HCT116 (cell line): ENCODE measurements at regions not wholly inside any gene's neighbourhood (a gene's known extent, or its start where the extent isn't known, plus 50 kb on each side); places are given as distances from the start of the nearest gene placed in this dataset.

Source experiments
- ATAC-seq: fragments of 200-7000 bp; cut with Tn5 transposase; 2 replicates; pipeline ENCODE4 v1.9.1; 2020; ENCODE audit warnings: mild to moderate bottlenecking, moderate library complexity
- BruUV-seq: library from RNA; stranded (reverse); fragments of 400-500 nt; replicated peaks from 2 replicates; lab custom pipeline; 2021; lab: Mats Ljungman, UMichigan
- CTCF ChIA-PET: fragments of 300-600 bp; sonication (Branson Sonifier 250); formaldehyde crosslinking; loops from one replicate; lab custom pipeline; 2021; ENCODE audit warnings: antibody characterized with exemption; lab: Charles Lee
- POLR2A ChIA-PET: fragments of 300-600, 350-600 bp; sonication (Branson Sonifier 250); formaldehyde crosslinking; loops from one replicate; lab custom pipeline; 2021; ENCODE audit warnings: antibody characterized with exemption; lab: Charles Lee
- RAD21 ChIA-PET, 2 experiments: fragments of 300-600 bp; sonication (Branson Sonifier 250); formaldehyde crosslinking; loops; one replicate each; lab custom pipeline; 2023; ENCODE audit warnings: low total read pairs in 2 of 2; ENCODE audit not compliant: uncharacterized antibody in 2 of 2, unreplicated experiment in 2 of 2, low non-redundant PET in 1 of 2; lab: Charles Lee
- DNase-seq: peaks from one replicate; pipeline ENCODE4 v3.0.0-alpha.2; 2010; ENCODE audit warnings: low read depth, low spot score
- H2AFZ ChIP-seq: fragments of 200-600 bp; shearing (Covaris generic), sonication (generic); 2 replicates; pipeline ENCODE4 v1.6.1; 2017; ENCODE audit warnings: low read depth, mixed run types, mixed read lengths, antibody characterized with exemption, low read length; ENCODE audit not compliant: poor library complexity, severe bottlenecking
- H3K27ac ChIP-seq: 2 replicates; pipeline ENCODE4 v1.5.1; 2012; ENCODE audit warnings: low read depth, low read length
- H3K27me3 ChIP-seq: fragments of 200-600 bp; sonication (generic); 2 replicates; pipeline ENCODE4 v1.6.1; 2016; ENCODE audit warnings: mixed run types, low read length, mixed read lengths; ENCODE audit not compliant: insufficient read depth
- H3K36me3 ChIP-seq, 2 experiments: fragments of 200-500 bp in 1 of 2; fragments of 200-600 bp in 1 of 2; sonication (Bioruptor generic) in 1 of 2; sonication (generic) in 1 of 2; 2 replicates each; pipeline versions ENCODE4 v1.5.1 to v1.6.1; 2014 to 2016; ENCODE audit warnings: low read length in 2 of 2, inconsistent platforms in 1 of 2, mixed read lengths in 1 of 2, mixed run types in 1 of 2; ENCODE audit not compliant: insufficient read depth in 2 of 2, control insufficient read depth in 1 of 2
- H3K4me1 ChIP-seq, 2 experiments: fragments of 200-600 bp in 1 of 2; sonication (generic) in 1 of 2; 2 replicates each; pipeline versions ENCODE4 v1.5.1 to v1.6.1; 2012 to 2017; ENCODE audit warnings: low read length in 2 of 2, inconsistent platforms in 1 of 2, mild to moderate bottlenecking in 1 of 2, mixed read lengths in 1 of 2, mixed run types in 1 of 2, moderate library complexity in 1 of 2; ENCODE audit not compliant: insufficient read depth in 2 of 2, control insufficient read depth in 1 of 2
- H3K4me2 ChIP-seq: fragments of 200-600 bp; sonication (generic); 2 replicates; pipeline ENCODE4 v1.6.1; 2017; ENCODE audit warnings: mixed run types, low read length, mixed read lengths
- H3K4me3 ChIP-seq, 2 experiments: fragments of 200-600 bp in 1 of 2; sonication (generic) in 1 of 2; replicated peaks in 1 of 2; 2 replicates each; pipeline ENCODE4 v1.5.1; 2011 to 2016; ENCODE audit warnings: low read length in 2 of 2, control low read depth in 1 of 2, low read depth in 1 of 2, mild to moderate bottlenecking in 1 of 2, mixed read lengths in 1 of 2, mixed run types in 1 of 2
- H3K79me2 ChIP-seq: fragments of 200-600 bp; sonication (generic); 2 replicates; pipeline ENCODE4 v1.6.1; 2017; ENCODE audit warnings: mild to moderate bottlenecking, mixed run types, low read length, moderate library complexity, mixed read lengths; ENCODE audit not compliant: insufficient read depth
- H3K9ac ChIP-seq: fragments of 200-600 bp; sonication (generic); 2 replicates; pipeline ENCODE4 v1.6.1; 2016; ENCODE audit warnings: low read length, mixed read lengths
- H3K9me2 ChIP-seq: fragments of 200-600 bp; sonication (generic), shearing (Covaris generic); 2 replicates; pipeline ENCODE4 v1.6.1; 2017; ENCODE audit warnings: mixed run types, mild to moderate bottlenecking, moderate library complexity; ENCODE audit not compliant: insufficient read depth
- H3K9me3 ChIP-seq, 2 experiments: fragments of 200-500 bp in 1 of 2; fragments of 200-600 bp in 1 of 2; sonication (Bioruptor generic) in 1 of 2; sonication (generic) in 1 of 2; 2 replicates each; pipeline ENCODE4 v1.6.1; 2014 to 2017; ENCODE audit warnings: low read length in 2 of 2, mixed read lengths in 2 of 2, inconsistent platforms in 1 of 2, low read depth in 1 of 2, mild to moderate bottlenecking in 1 of 2, mixed run types in 1 of 2, moderate library complexity in 1 of 2; ENCODE audit not compliant: control insufficient read depth in 1 of 2, insufficient read depth in 1 of 2
- H4K20me1 ChIP-seq: fragments of 200-600 bp; sonication (generic), shearing (Covaris generic); 2 replicates; pipeline ENCODE4 v1.6.1; 2017; ENCODE audit warnings: mixed run types, mild to moderate bottlenecking, moderate library complexity; ENCODE audit not compliant: insufficient read depth
- CEBPB ChIP-seq: IDR thresholded peaks from 2 replicates; pipeline ENCODE4 v1.6.1; 2012; ENCODE audit warnings: low read depth
- ELF1 ChIP-seq: IDR thresholded peaks from 2 replicates; pipeline ENCODE4 v1.6.1; 2012; ENCODE audit warnings: low read depth, borderline replicate concordance
- FOSL1 ChIP-seq: IDR thresholded peaks from 2 replicates; pipeline ENCODE4 v1.6.1; 2012; ENCODE audit warnings: low read depth
- MAX ChIP-seq: IDR thresholded peaks from 2 replicates; pipeline ENCODE4 v1.6.1; 2012
- POLR2AphosphoS5 ChIP-seq: IDR thresholded peaks from 2 replicates; pipeline ENCODE4 v1.6.1; 2011; ENCODE audit warnings: mild to moderate bottlenecking, low read depth, low read length, moderate library complexity
- SP1 ChIP-seq: IDR thresholded peaks from 2 replicates; pipeline ENCODE4 v1.6.1; 2012; ENCODE audit warnings: low read depth
- ZNF274 ChIP-seq: fragments of 200-500 bp; sonication (Bioruptor generic); IDR thresholded peaks from 2 replicates; pipeline ENCODE4 v1.6.1; 2014; ENCODE audit warnings: mild to moderate bottlenecking, low read depth, low read length, inconsistent platforms
- intact Hi-C: fragments of 100-400 bp; cut with micrococcal nuclease; formaldehyde crosslinking; loops from 2 replicates; pipeline ENCODE4 v1.10.0; 2022

GRCh38 chr14:98896449-98896848 is 375.5 kb downstream of the BCL11B start:
- peaks cover 27% of the 10 kb centered on the region for H3K27me3 ChIP-seq
- H3K9me3 ChIP-seq, result no peaks in the 10 kb centered on the region
- H3K4me1 ChIP-seq, result no peaks in the 10 kb centered on the region
- no peaks in the 10 kb centered on the region for H4K20me1 ChIP-seq
- no peak overlapping the region for H3K9ac ChIP-seq
- no peaks in the 10 kb centered on the region for H3K36me3 ChIP-seq
- no peak overlapping the region for H3K4me3 ChIP-seq
- H3K4me2 ChIP-seq, result no peak overlapping the region
- POLR2A ChIA-PET, result no interaction called here
- RAD21 ChIA-PET, result no interaction called here
- ATAC-seq (no peak), DNase-seq (no peak)
- no TSS peak for BruUV-seq
- no peak overlapping the region for H3K27ac ChIP-seq
- no peak overlapping the region for H2AFZ ChIP-seq
- intact Hi-C loops, result no loop called here
- CTCF ChIA-PET, result no interaction called here
- H3K9me2 ChIP-seq, result no peaks in the 10 kb centered on the region
- TF ChIP-seq ELF1 (no peak), FOSL1 (no peak), MAX (no peak), ZNF274 (no peak)
- H3K79me2 ChIP-seq, result no peaks in the 10 kb centered on the region

DNA sequence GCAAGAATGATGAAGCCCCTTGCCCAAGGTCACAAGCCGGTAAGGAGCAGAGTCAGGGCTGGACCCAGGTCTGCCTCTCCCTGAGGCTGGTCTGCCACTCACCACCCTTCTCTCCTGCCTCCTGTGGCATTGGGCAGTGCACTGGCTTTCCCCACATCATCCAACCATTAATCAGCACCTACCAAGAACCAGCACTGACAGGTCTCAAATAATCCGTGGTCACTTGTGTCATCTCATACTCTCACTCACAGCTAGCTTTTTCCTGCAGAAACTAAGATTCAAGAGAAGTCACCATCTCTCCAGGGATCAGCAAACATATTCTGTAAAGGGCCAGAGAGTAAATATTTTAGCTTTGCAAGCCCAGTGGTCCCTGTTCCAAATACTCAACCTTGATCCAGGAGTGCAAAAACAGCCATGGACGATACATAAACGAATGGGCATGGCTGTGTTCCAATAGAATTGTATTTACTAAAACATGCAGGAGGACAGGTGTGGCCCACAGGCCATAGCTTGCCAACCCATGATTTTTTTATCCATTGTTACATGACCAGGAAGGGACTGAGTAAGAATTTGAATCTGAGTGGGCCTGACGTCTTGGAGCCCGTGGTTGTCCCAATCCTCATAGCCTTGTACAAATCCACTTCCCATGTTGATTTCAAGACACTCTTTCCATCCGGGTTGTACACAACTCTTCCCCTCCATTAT is 374.2 kb downstream of the BCL11B start:
- no TSS peak for BruUV-seq
- ChIA-PET POLR2A (no interaction called here), RAD21 (no interaction called here), CTCF (no interaction called here)
- DNase-seq (no peak), ATAC-seq (no peak)
- TF ChIP-seq SP1 (no peak), CEBPB (no peak), POLR2AphosphoS5 (no peak)
- Histone ChIP-seq H3K4me3 (no peak overlapping the region), H3K36me3 (no peaks in the 10 kb centered on the region), H3K9ac (no peak overlapping the region), H3K27me3 (peaks cover 38% of the 10 kb centered on the region), H3K9me2 (no peaks in the 10 kb centered on the region), H3K79me2 (no peaks in the 10 kb centered on the region), H4K20me1 (no peaks in the 10 kb centered on the region), H3K4me1 (no peaks in the 10 kb centered on the region), H3K4me2 (no peak overlapping the region), H2AFZ (no peak overlapping the region), H3K9me3 (no peaks in the 10 kb centered on the region), H3K27ac (no peak overlapping the region)
- intact Hi-C loops, result no loop called here
